Heart left ventricle (tissue), 13 donors: ENCODE measurements at regions not wholly inside any gene's neighbourhood (a gene's known extent, or its start where the extent isn't known, plus 50 kb on each side); places are given as distances from the start of the nearest gene placed in this dataset.

Experiments used
- POLR2A ChIP-seq, 2 donors: fragments of 450-650 bp; IDR thresholded peaks; one replicate each; pipeline ENCODE4 v1.6.1; 2017; ENCODE audit warnings: antibody characterized with exemption in 2 of 2, mild to moderate bottlenecking in 2 of 2, moderate library complexity in 2 of 2
- TF ChIP-seq, protein P1 (sequence below), 12 donors: fragments of 200-600 bp; sonication (generic) in 4 of 12; IDR thresholded peaks; one replicate each; pipeline versions ENCODE4 v1.5.0 to v1.8.0; 2018 to 2022; ENCODE audit warnings: antibody characterized with exemption in 12 of 12, mild to moderate bottlenecking in 5 of 12
- donor health status: ischemic (EF 13 %, LVEDD 7.1; RV severe dilation, severe dysfunction).
- donor health status: DM: no; HTN: yes; CAD: no.
- donor health status: DM: no; HTN: no; CAD: no.
- donor health status: ischemic (EF 25% LVEDD 6.9; RV normal size, moderate dysfunction).
- donor health status: ischemic (EF 25% LVEDD 5.7; RV mildly dilated, moderate dysfunction).
- donor health status: ischemic (EF 35%, LVEDD 5.7; RV mildly dilated, moderate dysfunction).
- donor health status: nonischemic (EF 11% LVEDD 7.7; RV severe dilation, severe dysfunction).
- donor health status: DM: yes; HTN: yes; CAD: no.
- donor health status: PGD.
- donor health status: ischemic (EF 29% LVEDD 5.4; RV normal size, mild dysfunction).
- donor health status: nonischemic (EF 23%, LVEDD 6.1; RV moderate dilation, normal function).

DNA sequence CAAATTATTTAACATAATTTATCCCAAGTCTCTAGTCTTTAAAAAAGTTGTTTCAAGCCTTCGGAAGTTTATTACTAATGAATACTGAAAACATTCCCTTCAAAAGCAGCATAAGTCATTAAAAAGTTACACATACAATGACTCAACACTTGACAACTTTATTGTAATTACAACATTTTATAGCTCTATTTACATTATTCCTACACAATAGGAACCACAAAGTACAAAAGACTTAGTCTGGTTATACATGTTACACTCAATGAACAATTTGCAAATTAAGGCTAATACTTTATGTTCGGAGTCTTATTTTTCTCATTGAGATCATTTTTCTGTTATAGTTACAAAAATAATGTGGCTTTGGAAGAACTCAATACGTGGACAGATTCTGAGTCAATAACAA lies 114.4 kb upstream of the POF1B start:
- TF ChIP-seq, protein P1, sequence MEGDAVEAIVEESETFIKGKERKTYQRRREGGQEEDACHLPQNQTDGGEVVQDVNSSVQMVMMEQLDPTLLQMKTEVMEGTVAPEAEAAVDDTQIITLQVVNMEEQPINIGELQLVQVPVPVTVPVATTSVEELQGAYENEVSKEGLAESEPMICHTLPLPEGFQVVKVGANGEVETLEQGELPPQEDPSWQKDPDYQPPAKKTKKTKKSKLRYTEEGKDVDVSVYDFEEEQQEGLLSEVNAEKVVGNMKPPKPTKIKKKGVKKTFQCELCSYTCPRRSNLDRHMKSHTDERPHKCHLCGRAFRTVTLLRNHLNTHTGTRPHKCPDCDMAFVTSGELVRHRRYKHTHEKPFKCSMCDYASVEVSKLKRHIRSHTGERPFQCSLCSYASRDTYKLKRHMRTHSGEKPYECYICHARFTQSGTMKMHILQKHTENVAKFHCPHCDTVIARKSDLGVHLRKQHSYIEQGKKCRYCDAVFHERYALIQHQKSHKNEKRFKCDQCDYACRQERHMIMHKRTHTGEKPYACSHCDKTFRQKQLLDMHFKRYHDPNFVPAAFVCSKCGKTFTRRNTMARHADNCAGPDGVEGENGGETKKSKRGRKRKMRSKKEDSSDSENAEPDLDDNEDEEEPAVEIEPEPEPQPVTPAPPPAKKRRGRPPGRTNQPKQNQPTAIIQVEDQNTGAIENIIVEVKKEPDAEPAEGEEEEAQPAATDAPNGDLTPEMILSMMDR (IDR thresholded peaks at IDR 0.05): no peak
- no peak for TF ChIP-seq POLR2A (IDR thresholded peaks at IDR 0.05)
